Activated CD4-positive, alpha-beta T cell treated with anti-CD3 and anti-CD28 coated beads for 48 hours (primary cell): ENCODE measurements at regions not wholly inside any gene's neighbourhood (a gene's known extent, or its start where the extent isn't known, plus 50 kb on each side); places are given as distances from the start of the nearest gene placed in this dataset.
A peak's percentile ranks its signal among the peaks of the same experiment; 100 is the strongest.
"Not testable (repeated sequence)": the region's sequence is repeated elsewhere in the genome, so short reads cannot be mapped to it uniquely, and the experiment has no call there.

ENCODE experiments used
- DNase-seq: peaks from one replicate; pipeline ENCODE4 v3.0.0-alpha.2; 2020

- no peak for DNase-seq
These were observed 393.1 kb downstream of the TNS3 start for GRCh38 chr7:47188653-47189315.

GRCh38 chr7:47188136-47188535, 393.8 kb downstream of the TNS3 start:
- no peak for DNase-seq

- DNase-seq, result no peak
These were observed 395.6 kb downstream of the TNS3 start for GRCh38 chr7:47186316-47186715.

- DNase-seq, result no peak
These were observed 396.1 kb downstream of the TNS3 start for GRCh38 chr7:47185839-47186238.

- no peak for DNase-seq
These were observed 396.7 kb downstream of the TNS3 start for GRCh38 chr7:47185170-47185569.

- no peak for DNase-seq
These were observed 397.9 kb downstream of the TNS3 start for GRCh38 chr7:47183862-47184590.

- no peak for DNase-seq
These were observed 400.1 kb downstream of the TNS3 start for GRCh38 chr7:47181746-47182361.

GRCh38 chr7:47180516-47180826, 401.4 kb downstream of the TNS3 start:
- DNase-seq, result no peak

- DNase-seq, result peak; percentile 7
These were observed 401.9 kb downstream of the TNS3 start for GRCh38 chr7:47179812-47180515.

GRCh38 chr7:47172602-47173539, 409.0 kb downstream of the TNS3 start:
- DNase-seq, result not testable (repeated sequence)

- no peak for DNase-seq
These were observed 411.4 kb downstream of the TNS3 start for GRCh38 chr7:47170516-47170915.

- DNase-seq, result no peak
These were observed 427.1 kb downstream of the TNS3 start for GRCh38 chr7:47154791-47155190.

GRCh38 chr7:47153576-47153975, 428.3 kb downstream of the TNS3 start:
- DNase-seq, result no peak

GRCh38 chr7:47153058-47153457, 428.9 kb downstream of the TNS3 start:
- DNase-seq, result no peak

GRCh38 chr7:47152307-47152706, 429.6 kb downstream of the TNS3 start:
- no peak for DNase-seq

- no peak for DNase-seq
These were observed 431.2 kb downstream of the TNS3 start for GRCh38 chr7:47150497-47151260.

- DNase-seq, result no peak
These were observed 431.9 kb downstream of the TNS3 start for GRCh38 chr7:47149971-47150370.

- no peak for DNase-seq
These were observed 432.6 kb downstream of the TNS3 start for GRCh38 chr7:47149208-47149839.

- DNase-seq, result no peak
These were observed 433.2 kb downstream of the TNS3 start for GRCh38 chr7:47148536-47149207.

- no peak for DNase-seq
These were observed 434.7 kb downstream of the TNS3 start for GRCh38 chr7:47147213-47147631.

GRCh38 chr7:47145982-47146381, 435.9 kb downstream of the TNS3 start:
- no peak for DNase-seq
